ENCODE measurements at regions not wholly inside any gene's neighbourhood (a gene's known extent, or its start where the extent isn't known, plus 50 kb on each side); places are given as distances from the start of the nearest gene placed in this dataset.

GRCh38 chr7:82521906-82522445, 78.4 kb upstream of the CACNA2D1 start:
- TF ChIP-seq, protein P1, sequence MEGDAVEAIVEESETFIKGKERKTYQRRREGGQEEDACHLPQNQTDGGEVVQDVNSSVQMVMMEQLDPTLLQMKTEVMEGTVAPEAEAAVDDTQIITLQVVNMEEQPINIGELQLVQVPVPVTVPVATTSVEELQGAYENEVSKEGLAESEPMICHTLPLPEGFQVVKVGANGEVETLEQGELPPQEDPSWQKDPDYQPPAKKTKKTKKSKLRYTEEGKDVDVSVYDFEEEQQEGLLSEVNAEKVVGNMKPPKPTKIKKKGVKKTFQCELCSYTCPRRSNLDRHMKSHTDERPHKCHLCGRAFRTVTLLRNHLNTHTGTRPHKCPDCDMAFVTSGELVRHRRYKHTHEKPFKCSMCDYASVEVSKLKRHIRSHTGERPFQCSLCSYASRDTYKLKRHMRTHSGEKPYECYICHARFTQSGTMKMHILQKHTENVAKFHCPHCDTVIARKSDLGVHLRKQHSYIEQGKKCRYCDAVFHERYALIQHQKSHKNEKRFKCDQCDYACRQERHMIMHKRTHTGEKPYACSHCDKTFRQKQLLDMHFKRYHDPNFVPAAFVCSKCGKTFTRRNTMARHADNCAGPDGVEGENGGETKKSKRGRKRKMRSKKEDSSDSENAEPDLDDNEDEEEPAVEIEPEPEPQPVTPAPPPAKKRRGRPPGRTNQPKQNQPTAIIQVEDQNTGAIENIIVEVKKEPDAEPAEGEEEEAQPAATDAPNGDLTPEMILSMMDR (IDR thresholded peaks at IDR 0.05; ENCODE audit: extremely low read depth in 1 of 2, insufficient read depth in 1 of 2, low read depth in 1 of 2, low read length in 2 of 2): no peak
- no peak for TF ChIP-seq EZH2 (IDR thresholded peaks at IDR 0.05; ENCODE audit: borderline replicate concordance, low read depth, low read length, severe bottlenecking)
